Panc1 (cell line): ENCODE measurements at regions not wholly inside any gene's neighbourhood (a gene's known extent, or its start where the extent isn't known, plus 50 kb on each side); places are given as distances from the start of the nearest gene placed in this dataset.

ENCODE experiments used
- ATAC-seq: fragments of 200-7000 bp; cut with Tn5 transposase; 2 replicates; pipeline ENCODE4 v1.9.1; 2020; ENCODE audit warnings: mild to moderate bottlenecking, moderate library complexity
- BruUV-seq: library from RNA; stranded (reverse); fragments of 400-500 nt; replicated peaks from 2 replicates; lab custom pipeline; 2021; lab: Mats Ljungman, UMichigan
- CTCF ChIA-PET: fragments of 300-600 bp; sonication (Branson Sonifier 250); formaldehyde crosslinking; loops from one replicate; lab custom pipeline; 2022; ENCODE audit warnings: antibody characterized with exemption; lab: Charles Lee
- POLR2A ChIA-PET: fragments of 300-600 bp; sonication (Branson Sonifier 250); formaldehyde crosslinking; loops from one replicate; lab custom pipeline; 2022; ENCODE audit warnings: antibody characterized with exemption; lab: Charles Lee
- DNase-seq: peaks from one replicate; pipeline ENCODE4 v3.0.0-alpha.2; 2010; ENCODE audit warnings: low read depth, low spot score
- H3K27ac ChIP-seq: 2 replicates; pipeline ENCODE4 v1.5.1; 2011; ENCODE audit warnings: mild to moderate bottlenecking, low read length, inconsistent platforms
- H3K27me3 ChIP-seq: fragments of 200-500 bp; sonication (Bioruptor generic); 2 replicates; pipeline ENCODE4 v1.6.0; 2014; ENCODE audit warnings: low read length, inconsistent platforms; ENCODE audit not compliant: control insufficient read depth, insufficient read depth
- H3K36me3 ChIP-seq: fragments of 200-500 bp; sonication (Bioruptor generic); 2 replicates; pipeline ENCODE4 v1.5.1; 2014; ENCODE audit warnings: inconsistent platforms, mild to moderate bottlenecking, low read length, moderate library complexity; ENCODE audit not compliant: control insufficient read depth, insufficient read depth
- H3K4me1 ChIP-seq: 2 replicates; pipeline ENCODE4 v1.5.1; 2011; ENCODE audit warnings: inconsistent platforms, mild to moderate bottlenecking, low read length, moderate library complexity; ENCODE audit not compliant: control insufficient read depth, insufficient read depth
- H3K4me3 ChIP-seq, 2 experiments: 2 replicates each; pipeline ENCODE4 v1.5.1; 2011 to 2012; ENCODE audit warnings: low read depth in 2 of 2, low read length in 2 of 2, mild to moderate bottlenecking in 2 of 2, inconsistent platforms in 1 of 2, moderate library complexity in 1 of 2
- H3K9me3 ChIP-seq: fragments of 200-500 bp; sonication (Bioruptor generic); 2 replicates; pipeline ENCODE4 v1.5.1; 2014; ENCODE audit warnings: low read depth, mild to moderate bottlenecking, inconsistent platforms, low read length, moderate library complexity; ENCODE audit not compliant: control insufficient read depth, insufficient read depth
- CTCF ChIP-seq: fragments of 450-650 bp; IDR thresholded peaks from 2 replicates; pipeline ENCODE4 v1.5.1; 2017; ENCODE audit warnings: mild to moderate bottlenecking
- POLR2AphosphoS5 ChIP-seq: IDR thresholded peaks from 2 replicates; pipeline ENCODE4 v1.6.1; 2012; ENCODE audit warnings: mild to moderate bottlenecking, low read depth, low read length, moderate library complexity
- REST ChIP-seq, 2 experiments: IDR thresholded peaks; 2 replicates each; pipeline ENCODE4 v1.6.1; 2011 to 2012; ENCODE audit warnings: low read depth in 2 of 2, control low read depth in 1 of 2, low read length in 1 of 2, mild to moderate bottlenecking in 1 of 2, moderate library complexity in 1 of 2; ENCODE audit not compliant: insufficient read depth in 1 of 2
- SIN3A ChIP-seq: IDR thresholded peaks from 2 replicates; pipeline ENCODE4 v1.6.1; 2012; ENCODE audit warnings: low read depth, mild to moderate bottlenecking, low read length, moderate library complexity, borderline replicate concordance; ENCODE audit not compliant: insufficient read depth
- TCF7L2 ChIP-seq: IDR thresholded peaks from 2 replicates; pipeline ENCODE4 v1.6.1; 2011; ENCODE audit warnings: mild to moderate bottlenecking, low read depth, low read length, inconsistent platforms
- in situ Hi-C: cut with HindIII; loops from 2 replicates; pipeline ENCODE4 v1.10.0; 2016; ENCODE audit warnings: low sequenced_read_pairs, low pct_unique_long_range_greater_than_20kb
- intact Hi-C: fragments of 100-400 bp; cut with micrococcal nuclease; formaldehyde crosslinking; loops from one replicate; pipeline ENCODE4 v1.10.0; 2022; ENCODE audit not compliant: unreplicated experiment

- ATAC-seq: no peak
- BruUV-seq: no TSS peak
- H3K4me3 ChIP-seq: no peak overlapping the region
- H3K27ac ChIP-seq: no peak overlapping the region
- CTCF ChIA-PET: interaction anchor here (0.6 kb wide), 1 partner anchor 289 kb away, joined by 4 read pairs; no protein-coding TSS in a partner anchor
- DNase-seq: no peak
- H3K36me3 ChIP-seq: no peaks in the 10 kb centered on the region
- intact Hi-C loops: no loop called here
- no peaks in the 10 kb centered on the region for H3K27me3 ChIP-seq
- TF ChIP-seq POLR2AphosphoS5 (no peak), SIN3A (no peak), REST (IDR thresholded peaks at IDR 0.05; ENCODE audit: insufficient read depth in 1 of 2, low read depth in 2 of 2, low read length in 1 of 2) (no peak), CTCF (no peak), TCF7L2 (no peak)
- POLR2A ChIA-PET: no interaction called here
- in situ Hi-C loops: no loop called here
- H3K9me3 ChIP-seq: no peaks in the 10 kb centered on the region
- no peaks in the 10 kb centered on the region for H3K4me1 ChIP-seq
Measured at GRCh38 chr20:10137533-10137932, 81.1 kb upstream of the SNAP25 start.

DNA sequence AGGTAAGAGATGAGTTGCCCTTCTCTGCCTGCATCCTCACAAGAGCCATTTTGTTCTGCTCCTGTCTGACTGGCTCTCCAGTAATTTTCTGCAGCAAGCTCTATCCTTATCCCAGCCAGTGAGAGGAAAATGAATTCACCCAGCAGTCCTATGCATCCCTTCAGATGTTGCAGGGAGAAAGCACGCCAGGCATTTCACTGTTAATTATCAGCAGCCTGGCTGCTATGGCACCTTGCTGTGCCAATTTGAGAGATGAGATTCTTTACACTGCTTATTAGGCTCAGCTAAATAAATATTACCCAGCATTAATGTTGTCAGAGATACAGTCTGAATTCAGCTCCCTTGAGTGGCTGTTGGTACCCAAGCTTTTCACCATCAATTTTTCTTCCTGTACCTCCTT lies 61.1 kb upstream of the SNAP25 start:
- no peak for TF ChIP-seq CTCF
- no peak for TF ChIP-seq POLR2AphosphoS5
- no peak for TF ChIP-seq REST (IDR thresholded peaks at IDR 0.05; ENCODE audit: insufficient read depth in 1 of 2, low read depth in 2 of 2, low read length in 1 of 2)
- no peak for TF ChIP-seq TCF7L2
- TF ChIP-seq SIN3A: no peak
- Histone ChIP-seq H3K4me3 (no peak overlapping the region), H3K27ac (no peak overlapping the region), H3K4me1 (no peaks in the 10 kb centered on the region), H3K9me3 (no peaks in the 10 kb centered on the region), H3K27me3 (no peaks in the 10 kb centered on the region), H3K36me3 (no peaks in the 10 kb centered on the region)
- ATAC-seq (no peak), DNase-seq (no peak)
- CTCF ChIA-PET: no interaction called here
- in situ Hi-C loops (no loop called here), intact Hi-C loops (no loop called here)
- BruUV-seq: no TSS peak
- POLR2A ChIA-PET: no interaction called here
